HFFc6 (cell line): ENCODE measurements at regions not wholly inside any gene's neighbourhood (a gene's known extent, or its start where the extent isn't known, plus 50 kb on each side); places are given as distances from the start of the nearest gene placed in this dataset.

Experiments
- DNase-seq: peaks from one replicate; pipeline ENCODE4 v3.0.0-alpha.2; 2018
- H3K27ac Mint-ChIP-seq: 2 replicates; pipeline ENCODE4 v1.8.0; 2020; ENCODE audit warnings: mild to moderate bottlenecking, mixed read lengths
- H3K27me3 Mint-ChIP-seq: 2 replicates; pipeline ENCODE4 v1.8.0; 2021; ENCODE audit warnings: mild to moderate bottlenecking, moderate library complexity, mixed read lengths; ENCODE audit not compliant: insufficient read depth
- H3K36me3 Mint-ChIP-seq: 2 replicates; pipeline ENCODE4 v1.8.0; 2021; ENCODE audit warnings: low read depth, mixed read lengths
- H3K4me1 Mint-ChIP-seq: 2 replicates; pipeline ENCODE4 v1.8.0; 2020; ENCODE audit warnings: low read depth, mixed read lengths
- H3K4me3 Mint-ChIP-seq: 2 replicates; pipeline ENCODE4 v1.8.0; 2020; ENCODE audit warnings: mild to moderate bottlenecking, moderate library complexity, mixed read lengths
- H3K9me3 Mint-ChIP-seq: 2 replicates; pipeline ENCODE4 v1.8.0; 2020; ENCODE audit warnings: mild to moderate bottlenecking, mixed read lengths
- CTCF ChIP-seq: fragments of 200-600 bp; sonication (generic); IDR thresholded peaks from 2 replicates; pipeline ENCODE4 v1.5.0; 2021; ENCODE audit warnings: antibody characterized with exemption, mild to moderate bottlenecking

- peaks cover 17% of the 10 kb centered on the region for H3K9me3 Mint-ChIP-seq
- no peaks in the 10 kb centered on the region for H3K4me1 Mint-ChIP-seq
- no peak for DNase-seq
- H3K4me3 Mint-ChIP-seq = no peak overlapping the region
- H3K27me3 Mint-ChIP-seq = no peaks in the 10 kb centered on the region
- no peak for TF ChIP-seq CTCF
- no peaks in the 10 kb centered on the region; the same call in 1 of the 2 replicates for H3K36me3 Mint-ChIP-seq
- H3K27ac Mint-ChIP-seq = no peak overlapping the region
Measured at GRCh38 chr3:182523836-182524235, 269.5 kb upstream of the ATP11B start.

GRCh38 chr3:182524711-182525401 is 268.4 kb upstream of the ATP11B start:
- Mint-ChIP-seq H3K4me1 (no peaks in the 10 kb centered on the region), H3K36me3 (no peaks in the 10 kb centered on the region; the same call in 1 of the 2 replicates), H3K9me3 (peaks cover 21% of the 10 kb centered on the region), H3K4me3 (no peak overlapping the region), H3K27me3 (no peaks in the 10 kb centered on the region), H3K27ac (no peak overlapping the region)
- TF ChIP-seq CTCF = no peak
- no peak for DNase-seq

- H3K27me3 Mint-ChIP-seq = no peaks in the 10 kb centered on the region
- H3K36me3 Mint-ChIP-seq = no peaks in the 10 kb centered on the region; the same call in 1 of the 2 replicates
- peaks cover 28% of the 10 kb centered on the region for H3K9me3 Mint-ChIP-seq
- no peak for TF ChIP-seq CTCF
- H3K4me3 Mint-ChIP-seq = no peak overlapping the region
- no peak for DNase-seq
- no peaks in the 10 kb centered on the region for H3K4me1 Mint-ChIP-seq
- H3K27ac Mint-ChIP-seq = no peak overlapping the region
Measured at GRCh38 chr3:182525766-182526374, 267.4 kb upstream of the ATP11B start.

GRCh38 chr3:182527745-182528144 is 265.6 kb upstream of the ATP11B start:
- H3K36me3 Mint-ChIP-seq = no peaks in the 10 kb centered on the region; the same call in 1 of the 2 replicates
- H3K27ac Mint-ChIP-seq = no peak overlapping the region
- H3K9me3 Mint-ChIP-seq = peaks cover 33% of the 10 kb centered on the region
- H3K27me3 Mint-ChIP-seq = no peaks in the 10 kb centered on the region
- no peaks in the 10 kb centered on the region for H3K4me1 Mint-ChIP-seq
- H3K4me3 Mint-ChIP-seq = no peak overlapping the region
- TF ChIP-seq CTCF = no peak
- DNase-seq = no peak

- no peaks in the 10 kb centered on the region for H3K27me3 Mint-ChIP-seq
- H3K4me1 Mint-ChIP-seq = no peaks in the 10 kb centered on the region
- no peaks in the 10 kb centered on the region; the same call in 1 of the 2 replicates for H3K36me3 Mint-ChIP-seq
- no peak overlapping the region for H3K4me3 Mint-ChIP-seq
- peaks cover 39% of the 10 kb centered on the region for H3K9me3 Mint-ChIP-seq
- TF ChIP-seq CTCF = no peak
- H3K27ac Mint-ChIP-seq = no peak overlapping the region
- DNase-seq = no peak
Measured at GRCh38 chr3:182530316-182530715, 263.0 kb upstream of the ATP11B start.
